Activated T-cell treated with anti-CD3 and anti-CD28 coated beads, Interleukin-2, amount 50 U/mL, for 4 hours (primary cell): ENCODE measurements at regions not wholly inside any gene's neighbourhood (a gene's known extent, or its start where the extent isn't known, plus 50 kb on each side); places are given as distances from the start of the nearest gene placed in this dataset.

Source experiments
- ATAC-seq, 2 donors: fragments of 200-7000 bp; cut with Tn5 transposase; one replicate each; pipeline ENCODE4 v1.10.0; 2021
- DNase-seq: peaks from one replicate; pipeline ENCODE4 v3.0.0-alpha.2; 2020
- H3K27me3 Mint-ChIP-seq: one replicate; pipeline ENCODE4 v1.8.0; 2021; ENCODE audit warnings: low read depth, mixed read lengths
- H3K36me3 Mint-ChIP-seq: one replicate; pipeline ENCODE4 v1.8.0; 2022; ENCODE audit warnings: mixed read lengths; ENCODE audit not compliant: insufficient read depth
- H3K4me1 Mint-ChIP-seq: one replicate; pipeline ENCODE4 v1.8.0; 2021; ENCODE audit warnings: low read depth, mixed read lengths
- H3K4me3 Mint-ChIP-seq: one replicate; pipeline ENCODE4 v1.8.0; 2021; ENCODE audit warnings: mild to moderate bottlenecking, moderate library complexity, mixed read lengths
- H3K9me3 Mint-ChIP-seq: one replicate; pipeline ENCODE4 v1.8.0; 2021; ENCODE audit warnings: mixed read lengths

- DNase-seq (no peak), ATAC-seq (no peak)
- H3K36me3 Mint-ChIP-seq = no peaks in the 10 kb centered on the region
- no peaks in the 10 kb centered on the region for H3K27me3 Mint-ChIP-seq
- H3K9me3 Mint-ChIP-seq = no peaks in the 10 kb centered on the region
- H3K4me3 Mint-ChIP-seq = no peak overlapping the region
- no peaks in the 10 kb centered on the region for H3K4me1 Mint-ChIP-seq
These were observed 427.1 kb downstream of the DTWD2 start for GRCh38 chr5:118561235-118561634.

- Mint-ChIP-seq H3K36me3 (no peaks in the 10 kb centered on the region), H3K27me3 (no peaks in the 10 kb centered on the region), H3K4me1 (no peaks in the 10 kb centered on the region), H3K4me3 (no peak overlapping the region), H3K9me3 (no peaks in the 10 kb centered on the region)
- ATAC-seq (no peak), DNase-seq (no peak)
These were observed 429.5 kb downstream of the DTWD2 start for GRCh38 chr5:118558871-118559270.

GRCh38 chr5:118557251-118557661 lies 431.1 kb downstream of the DTWD2 start:
- no peak for ATAC-seq
- Mint-ChIP-seq H3K4me1 (no peaks in the 10 kb centered on the region), H3K9me3 (no peaks in the 10 kb centered on the region), H3K4me3 (no peak overlapping the region), H3K27me3 (no peaks in the 10 kb centered on the region), H3K36me3 (no peaks in the 10 kb centered on the region)
- no peak for DNase-seq

- H3K4me1 Mint-ChIP-seq = no peaks in the 10 kb centered on the region
- H3K36me3 Mint-ChIP-seq = no peaks in the 10 kb centered on the region
- H3K9me3 Mint-ChIP-seq = no peaks in the 10 kb centered on the region
- DNase-seq (no peak), ATAC-seq (no peak)
- no peaks in the 10 kb centered on the region for H3K27me3 Mint-ChIP-seq
- H3K4me3 Mint-ChIP-seq = no peak overlapping the region
These were observed 431.6 kb downstream of the DTWD2 start for GRCh38 chr5:118556792-118557191.

GRCh38 chr5:118555727-118556126 lies 432.6 kb downstream of the DTWD2 start:
- no peak for ATAC-seq
- no peaks in the 10 kb centered on the region for H3K27me3 Mint-ChIP-seq
- no peaks in the 10 kb centered on the region for H3K4me1 Mint-ChIP-seq
- H3K36me3 Mint-ChIP-seq = no peaks in the 10 kb centered on the region
- H3K4me3 Mint-ChIP-seq = no peak overlapping the region
- no peak for DNase-seq
- no peaks in the 10 kb centered on the region for H3K9me3 Mint-ChIP-seq

GRCh38 chr5:118554981-118555380 lies 433.4 kb downstream of the DTWD2 start:
- Mint-ChIP-seq H3K4me1 (no peaks in the 10 kb centered on the region), H3K4me3 (no peak overlapping the region), H3K27me3 (no peaks in the 10 kb centered on the region), H3K9me3 (no peaks in the 10 kb centered on the region), H3K36me3 (no peaks in the 10 kb centered on the region)
- ATAC-seq = no peak
- no peak for DNase-seq

GRCh38 chr5:118554241-118554640 lies 434.1 kb downstream of the DTWD2 start:
- ATAC-seq = no peak
- no peaks in the 10 kb centered on the region for H3K27me3 Mint-ChIP-seq
- no peak for DNase-seq
- no peak overlapping the region for H3K4me3 Mint-ChIP-seq
- H3K36me3 Mint-ChIP-seq = no peaks in the 10 kb centered on the region
- no peaks in the 10 kb centered on the region for H3K9me3 Mint-ChIP-seq
- H3K4me1 Mint-ChIP-seq = no peaks in the 10 kb centered on the region

GRCh38 chr5:118553662-118554061 lies 434.7 kb downstream of the DTWD2 start:
- Mint-ChIP-seq H3K4me3 (no peak overlapping the region), H3K36me3 (no peaks in the 10 kb centered on the region), H3K9me3 (no peaks in the 10 kb centered on the region), H3K4me1 (no peaks in the 10 kb centered on the region), H3K27me3 (no peaks in the 10 kb centered on the region)
- DNase-seq = no peak
- no peak for ATAC-seq

- Mint-ChIP-seq H3K4me3 (no peak overlapping the region), H3K9me3 (no peaks in the 10 kb centered on the region), H3K4me1 (no peaks in the 10 kb centered on the region), H3K27me3 (no peaks in the 10 kb centered on the region), H3K36me3 (no peaks in the 10 kb centered on the region)
- no peak for DNase-seq
- ATAC-seq = no peak
These were observed 435.5 kb downstream of the DTWD2 start for GRCh38 chr5:118552731-118553360.

- Mint-ChIP-seq H3K9me3 (no peaks in the 10 kb centered on the region), H3K36me3 (no peaks in the 10 kb centered on the region), H3K4me1 (no peaks in the 10 kb centered on the region), H3K27me3 (no peaks in the 10 kb centered on the region), H3K4me3 (no peak overlapping the region)
- ATAC-seq (no peak), DNase-seq (no peak)
These were observed 436.2 kb downstream of the DTWD2 start for GRCh38 chr5:118552146-118552545.

- DNase-seq = no peak
- no peaks in the 10 kb centered on the region for H3K9me3 Mint-ChIP-seq
- no peaks in the 10 kb centered on the region for H3K36me3 Mint-ChIP-seq
- ATAC-seq = no peak
- H3K4me3 Mint-ChIP-seq = no peak overlapping the region
- no peaks in the 10 kb centered on the region for H3K27me3 Mint-ChIP-seq
- no peaks in the 10 kb centered on the region for H3K4me1 Mint-ChIP-seq
These were observed 436.6 kb downstream of the DTWD2 start for GRCh38 chr5:118551716-118552115.

GRCh38 chr5:118551031-118551430 lies 437.3 kb downstream of the DTWD2 start:
- no peak overlapping the region for H3K4me3 Mint-ChIP-seq
- no peaks in the 10 kb centered on the region for H3K27me3 Mint-ChIP-seq
- no peaks in the 10 kb centered on the region for H3K9me3 Mint-ChIP-seq
- no peaks in the 10 kb centered on the region for H3K36me3 Mint-ChIP-seq
- no peaks in the 10 kb centered on the region for H3K4me1 Mint-ChIP-seq
- ATAC-seq = no peak
- DNase-seq = no peak

- Mint-ChIP-seq H3K36me3 (no peaks in the 10 kb centered on the region), H3K9me3 (no peaks in the 10 kb centered on the region), H3K4me3 (no peak overlapping the region), H3K27me3 (no peaks in the 10 kb centered on the region), H3K4me1 (no peaks in the 10 kb centered on the region)
- DNase-seq (no peak), ATAC-seq (no peak)
These were observed 439.3 kb downstream of the DTWD2 start for GRCh38 chr5:118548761-118549720.

GRCh38 chr5:118545470-118545869 lies 442.9 kb downstream of the DTWD2 start:
- no peaks in the 10 kb centered on the region for H3K4me1 Mint-ChIP-seq
- H3K27me3 Mint-ChIP-seq = no peaks in the 10 kb centered on the region
- H3K4me3 Mint-ChIP-seq = no peak overlapping the region
- ATAC-seq = no peak
- H3K9me3 Mint-ChIP-seq = no peaks in the 10 kb centered on the region
- H3K36me3 Mint-ChIP-seq = no peaks in the 10 kb centered on the region
- DNase-seq = no peak

- ATAC-seq (no peak), DNase-seq (no peak)
These were observed 443.4 kb downstream of the DTWD2 start for GRCh38 chr5:118544887-118545449.

More at GRCh38 chr5:118544887-118545449, 443.4 kb downstream of the DTWD2 start:
- no peak overlapping the region for H3K4me3 Mint-ChIP-seq
- no peaks in the 10 kb centered on the region for H3K9me3 Mint-ChIP-seq
- no peaks in the 10 kb centered on the region for H3K27me3 Mint-ChIP-seq
- H3K36me3 Mint-ChIP-seq = no peaks in the 10 kb centered on the region
- H3K4me1 Mint-ChIP-seq = no peaks in the 10 kb centered on the region
